Adrenal gland (tissue), 5 donors: ENCODE measurements at regions not wholly inside any gene's neighbourhood (a gene's known extent, or its start where the extent isn't known, plus 50 kb on each side); places are given as distances from the start of the nearest gene placed in this dataset.

Experiments used
- CTCF ChIP-seq, 6 experiments: fragments of 450-650 bp in 4 of 6; fragments of 200-600 bp in 2 of 6; sonication (generic) in 1 of 6; IDR thresholded peaks; 1 replicate in 5 of 6; 2 replicates in 1 of 6; pipeline versions ENCODE4 v1.5.1 to v1.8.0; 2016 to 2021; ENCODE audit warnings: antibody characterized with exemption in 6 of 6, mild to moderate bottlenecking in 2 of 6, moderate library complexity in 1 of 6
- POLR2A ChIP-seq, 2 donors: fragments of 450-650 bp; IDR thresholded peaks; one replicate each; pipeline ENCODE4 v1.6.1; 2017; ENCODE audit warnings: antibody characterized with exemption in 2 of 2, mild to moderate bottlenecking in 2 of 2, moderate library complexity in 1 of 2
- donor health status: DM: no; HTN: no; CAD: no.

GRCh38 chr18:73352546-73352945 is 484.8 kb upstream of the NETO1 start:
- TF ChIP-seq CTCF (IDR thresholded peaks at IDR 0.05) (no peak), POLR2A (IDR thresholded peaks at IDR 0.05) (no peak)
